AG04450 (cell line): ENCODE measurements at regions not wholly inside any gene's neighbourhood (a gene's known extent, or its start where the extent isn't known, plus 50 kb on each side); places are given as distances from the start of the nearest gene placed in this dataset.

Source experiments
- CTCF ChIA-PET: fragments of 300-600, 350-600 bp; formaldehyde crosslinking; extraction: SDS; loops from one replicate; lab custom pipeline; 2022; ENCODE audit warnings: antibody characterized with exemption, inconsistent platforms; lab: Charles Lee
- POLR2A ChIA-PET: fragments of 350-600 bp; formaldehyde crosslinking; extraction: SDS; loops from one replicate; lab custom pipeline; 2021; ENCODE audit warnings: antibody characterized with exemption, inconsistent platforms; lab: Yijun Ruan, JAX
- DNase-seq: peaks from one replicate; pipeline ENCODE4 v3.0.0-alpha.2; 2011; ENCODE audit warnings: low read depth, low spot score
- H3K27ac ChIP-seq: one replicate; pipeline ENCODE4 v1.5.1; 2012; ENCODE audit warnings: low read depth, low read length, control low read depth
- H3K27me3 ChIP-seq: one replicate; pipeline ENCODE4 v1.6.0; 2012; ENCODE audit warnings: low read length; ENCODE audit not compliant: control insufficient read depth, insufficient read depth
- H3K4me3 ChIP-seq: 2 replicates; pipeline ENCODE4 v1.5.1; 2011; ENCODE audit warnings: mild to moderate bottlenecking, low read depth, low read length, control low read depth
- H3K9me3 ChIP-seq: 2 replicates; pipeline ENCODE4 v1.5.1; 2012; ENCODE audit warnings: low read length; ENCODE audit not compliant: control insufficient read depth, insufficient read depth
- CTCF ChIP-seq: IDR thresholded peaks from 2 replicates; pipeline ENCODE4 v1.5.1; 2011; ENCODE audit warnings: low read depth, low read length, control low read depth, inconsistent platforms

GRCh38 chrX:109874548-109874947 lies 128.4 kb upstream of the TMEM164 start:
- no peak for TF ChIP-seq CTCF
- CTCF ChIA-PET, result interaction anchor here (0.9 kb wide), 1 partner anchor 16 kb away, joined by 4 read pairs; no protein-coding TSS in a partner anchor
- POLR2A ChIA-PET, result no interaction called here

GRCh38 chrX:109875831-109876230 lies 127.1 kb upstream of the TMEM164 start:
- Histone ChIP-seq H3K4me3 (no peak overlapping the region), H3K27ac (no peak overlapping the region), H3K9me3 (no peaks in the 10 kb centered on the region; the same call in 1 of the 2 replicates), H3K27me3 (no peaks in the 10 kb centered on the region)
- ChIA-PET POLR2A (interaction anchor here (0.6 kb wide), 1 partner anchor 58 kb away, joined by 4 read pairs; no protein-coding TSS in a partner anchor), CTCF (no interaction called here)
- no peak for DNase-seq
- no peak for TF ChIP-seq CTCF

More at GRCh38 chrX:109874548-109874947, 128.4 kb upstream of the TMEM164 start:
- no peak for DNase-seq
- H3K9me3 ChIP-seq, result no peaks in the 10 kb centered on the region; the same call in 1 of the 2 replicates
- H3K27me3 ChIP-seq, result no peaks in the 10 kb centered on the region
- H3K27ac ChIP-seq, result no peak overlapping the region
- H3K4me3 ChIP-seq, result no peak overlapping the region

GRCh38 chrX:109878236-109878635 lies 124.7 kb upstream of the TMEM164 start:
- Histone ChIP-seq H3K27me3 (no peaks in the 10 kb centered on the region), H3K9me3 (no peaks in the 10 kb centered on the region; the same call in 1 of the 2 replicates), H3K4me3 (no peak overlapping the region), H3K27ac (no peak overlapping the region)
- DNase-seq, result no peak
- ChIA-PET CTCF (interaction anchor here (1.5 to 2.2 kb wide), 3 partner anchors 13 to 165 kb away, joined by 4 to 11 read pairs (median 8); no protein-coding TSS in a partner anchor), POLR2A (no interaction called here)
- no peak for TF ChIP-seq CTCF

- no peak for TF ChIP-seq CTCF
- no peak for DNase-seq
- Histone ChIP-seq H3K4me3 (no peak overlapping the region), H3K27me3 (no peaks in the 10 kb centered on the region), H3K9me3 (no peaks in the 10 kb centered on the region; the same call in 1 of the 2 replicates), H3K27ac (no peak overlapping the region)
- ChIA-PET CTCF (interaction anchor here (0.7 to 2.4 kb wide), 4 partner anchors 12 to 395 kb away, joined by 3 to 24 read pairs (median 6); no protein-coding TSS in a partner anchor), POLR2A (interaction anchor here (0.6 to 0.7 kb wide), 2 partner anchors 8 to 155 kb away, joined by 3 read pairs; no protein-coding TSS in a partner anchor)
Measured at GRCh38 chrX:109879991-109880390, 122.9 kb upstream of the TMEM164 start.

- Histone ChIP-seq H3K27me3 (no peaks in the 10 kb centered on the region), H3K4me3 (no peak overlapping the region), H3K27ac (no peak overlapping the region), H3K9me3 (no peaks in the 10 kb centered on the region; the same call in 1 of the 2 replicates)
- POLR2A ChIA-PET, result interaction anchor here (0.6 to 0.7 kb wide), 2 partner anchors 9 to 156 kb away, joined by 3 read pairs; no protein-coding TSS in a partner anchor
- CTCF ChIA-PET, result interaction anchor here (0.7 to 2.4 kb wide), 4 partner anchors 11 to 395 kb away, joined by 3 to 24 read pairs (median 6); no protein-coding TSS in a partner anchor
- TF ChIP-seq CTCF, result no peak
- DNase-seq, result no peak
Measured at GRCh38 chrX:109880629-109881028, 122.3 kb upstream of the TMEM164 start.
